ENCODE measurements at regions not wholly inside any gene's neighbourhood (a gene's known extent, or its start where the extent isn't known, plus 50 kb on each side); places are given as distances from the start of the nearest gene placed in this dataset.

- no peaks in the 10 kb centered on the region for H3K36me3 ChIP-seq (ENCODE audit: control insufficient read depth in 2 of 2, extremely low read depth in 1 of 2, insufficient read depth in 2 of 2, low read length in 2 of 2)
- TF ChIP-seq EZH2 (IDR thresholded peaks at IDR 0.05; ENCODE audit: low read length) (no peak), CTCF (optimal IDR thresholded peaks at IDR 0.05 in 1 of 3, IDR thresholded peaks at IDR 0.05 in 1 of 3, conservative IDR thresholded peaks at IDR 0.05 in 1 of 3; ENCODE audit: extremely low read depth in 1 of 3, insufficient read depth in 2 of 3, low read length in 3 of 3) (no peak)
- H3K4me2 ChIP-seq (ENCODE audit: control insufficient read depth, extremely low read depth, insufficient read depth, low read depth, low read length), result no peak overlapping the region
- H4K20me1 ChIP-seq (ENCODE audit: control insufficient read depth, extremely low read depth, insufficient read depth, low read length), result no peaks in the 10 kb centered on the region
- H3K9ac ChIP-seq (ENCODE audit: control insufficient read depth, extremely low read depth, insufficient read depth, low read length), result no peak overlapping the region
- dilution Hi-C loops (cut with MboI; ENCODE audit: extremely low pct_ligation_motif_present, low sequenced_read_pairs), result no loop called here
- no peak overlapping the region for H2AFZ ChIP-seq (ENCODE audit: control insufficient read depth, low read length)
- H3K4me3 ChIP-seq (ENCODE audit: control insufficient read depth in 2 of 3, extremely low read depth in 1 of 3, insufficient read depth in 2 of 3, low read depth in 1 of 3, low read length in 3 of 3), result no peak overlapping the region
- H3K27ac ChIP-seq (ENCODE audit: control insufficient read depth, insufficient read depth, low read length), result no peak overlapping the region
- H3K27me3 ChIP-seq (ENCODE audit: control insufficient read depth, extremely low read depth, insufficient read depth, low read length), result no peaks in the 10 kb centered on the region
- FAIRE-seq, result peak; percentile 9
- H3K79me2 ChIP-seq (ENCODE audit: control insufficient read depth, insufficient read depth, low read length), result no peaks in the 10 kb centered on the region
- no peaks in the 10 kb centered on the region for H3K9me3 ChIP-seq (ENCODE audit: control insufficient read depth, low read depth, low read length)
- no peaks in the 10 kb centered on the region for H3K9me1 ChIP-seq (ENCODE audit: control insufficient read depth, extremely low read depth, insufficient read depth, low read length)
- DNase-seq (ENCODE audit: low read depth, low spot score), result no peak
- peaks cover 15% of the 10 kb centered on the region for H3K4me1 ChIP-seq (ENCODE audit: control insufficient read depth, extremely low read depth, insufficient read depth, low read length)
Measured at GRCh38 chr3:159624616-159625015, 364.0 kb upstream of the IL12A start.

GRCh38 chr3:159625594-159625993 lies 363.0 kb upstream of the IL12A start:
- H3K79me2 ChIP-seq (ENCODE audit: control insufficient read depth, insufficient read depth, low read length), result no peaks in the 10 kb centered on the region
- no peak overlapping the region for H3K9ac ChIP-seq (ENCODE audit: control insufficient read depth, extremely low read depth, insufficient read depth, low read length)
- TF ChIP-seq EZH2 (IDR thresholded peaks at IDR 0.05; ENCODE audit: low read length) (no peak), CTCF (optimal IDR thresholded peaks at IDR 0.05 in 1 of 3, IDR thresholded peaks at IDR 0.05 in 1 of 3, conservative IDR thresholded peaks at IDR 0.05 in 1 of 3; ENCODE audit: extremely low read depth in 1 of 3, insufficient read depth in 2 of 3, low read length in 3 of 3) (no peak)
- H3K4me3 ChIP-seq (ENCODE audit: control insufficient read depth in 2 of 3, extremely low read depth in 1 of 3, insufficient read depth in 2 of 3, low read depth in 1 of 3, low read length in 3 of 3), result no peak overlapping the region
- H4K20me1 ChIP-seq (ENCODE audit: control insufficient read depth, extremely low read depth, insufficient read depth, low read length), result no peaks in the 10 kb centered on the region
- no peaks in the 10 kb centered on the region for H3K9me1 ChIP-seq (ENCODE audit: control insufficient read depth, extremely low read depth, insufficient read depth, low read length)
- no peak overlapping the region for H3K27ac ChIP-seq (ENCODE audit: control insufficient read depth, insufficient read depth, low read length)
- no peaks in the 10 kb centered on the region for H3K27me3 ChIP-seq (ENCODE audit: control insufficient read depth, extremely low read depth, insufficient read depth, low read length)
- H2AFZ ChIP-seq (ENCODE audit: control insufficient read depth, low read length), result no peak overlapping the region
- FAIRE-seq, result no peak
- dilution Hi-C loops (cut with MboI; ENCODE audit: extremely low pct_ligation_motif_present, low sequenced_read_pairs), result no loop called here
- H3K4me2 ChIP-seq (ENCODE audit: control insufficient read depth, extremely low read depth, insufficient read depth, low read depth, low read length), result no peak overlapping the region
- no peaks in the 10 kb centered on the region for H3K36me3 ChIP-seq (ENCODE audit: control insufficient read depth in 2 of 2, extremely low read depth in 1 of 2, insufficient read depth in 2 of 2, low read length in 2 of 2)
- H3K9me3 ChIP-seq (ENCODE audit: control insufficient read depth, low read depth, low read length), result no peaks in the 10 kb centered on the region
- peaks cover 11% of the 10 kb centered on the region for H3K4me1 ChIP-seq (ENCODE audit: control insufficient read depth, extremely low read depth, insufficient read depth, low read length)
- DNase-seq (ENCODE audit: low read depth, low spot score), result no peak
